ENCODE measurements at regions not wholly inside any gene's neighbourhood (a gene's known extent, or its start where the extent isn't known, plus 50 kb on each side); places are given as distances from the start of the nearest gene placed in this dataset.
"Not testable (repeated sequence)": the region's sequence is repeated elsewhere in the genome, so short reads cannot be mapped to it uniquely, and the experiment has no call there.

DNA sequence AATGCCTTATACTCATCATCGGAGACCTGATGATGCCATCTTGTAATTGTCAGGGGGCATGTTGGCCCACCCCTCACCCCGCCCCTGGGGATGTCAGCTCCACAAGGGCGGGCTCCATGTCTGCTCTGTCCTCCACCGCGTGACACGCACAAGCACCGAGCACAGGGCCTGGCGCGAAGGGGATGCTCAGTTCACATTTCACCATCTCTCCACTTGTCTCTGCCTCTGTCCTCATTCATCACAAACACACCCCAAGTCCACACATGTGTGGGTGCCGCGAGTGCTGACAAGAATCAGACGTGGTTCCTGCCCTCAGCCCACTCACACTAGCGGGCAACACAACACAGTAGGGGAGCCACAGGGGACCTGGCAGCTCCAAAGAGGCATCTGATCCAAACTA, 151.2 kb upstream of the PTPN1 start:
- H3K4me3 ChIP-seq (ENCODE audit: low read depth, poor library complexity, severe bottlenecking), result no peak overlapping the region
- 81 to 95% methylated on average over 13 of the region's 13 CpGs for WGBS, 2 donors
- intact Hi-C loops (cut with DNase I; ENCODE audit: low total_unique reads), result no loop called here

DNA sequence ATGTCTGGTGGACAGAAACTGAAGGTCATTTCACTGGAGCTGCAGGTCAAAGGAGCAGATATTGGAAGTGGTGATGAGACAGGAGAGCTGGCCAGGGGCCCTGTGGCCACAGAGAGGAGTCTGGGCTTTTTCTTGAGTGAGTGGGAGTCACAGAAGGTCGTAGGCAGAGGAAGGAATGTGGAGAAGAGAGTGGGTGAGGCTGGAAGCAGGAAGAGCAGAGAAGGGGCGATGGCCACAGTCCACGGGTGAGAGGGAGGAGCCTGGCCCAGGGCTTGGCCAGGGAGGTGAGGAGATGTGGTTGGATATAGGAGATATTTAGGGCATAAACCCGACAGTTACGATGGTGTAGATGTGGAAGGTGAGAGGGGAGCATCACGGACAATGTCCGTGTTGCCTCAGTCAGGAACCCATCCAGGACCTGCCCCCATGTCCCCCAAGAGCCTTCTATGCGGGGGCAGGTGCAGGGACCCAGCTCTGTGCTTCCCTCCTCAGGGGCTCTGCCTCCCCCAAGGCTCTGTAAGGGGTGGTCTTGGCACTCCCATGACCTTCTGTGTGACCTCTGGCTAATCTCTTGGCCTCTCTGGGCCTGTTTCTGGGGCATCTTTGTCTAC, 150.5 kb upstream of the PTPN1 start:
- intact Hi-C loops (cut with DNase I; ENCODE audit: low total_unique reads), result no loop called here
- no peak for DNase-seq (ENCODE audit: low spot score in 2 of 2)
- no peak for TF ChIP-seq POLR2A (IDR thresholded peaks at IDR 0.05)
- TF ChIP-seq, protein P1, sequence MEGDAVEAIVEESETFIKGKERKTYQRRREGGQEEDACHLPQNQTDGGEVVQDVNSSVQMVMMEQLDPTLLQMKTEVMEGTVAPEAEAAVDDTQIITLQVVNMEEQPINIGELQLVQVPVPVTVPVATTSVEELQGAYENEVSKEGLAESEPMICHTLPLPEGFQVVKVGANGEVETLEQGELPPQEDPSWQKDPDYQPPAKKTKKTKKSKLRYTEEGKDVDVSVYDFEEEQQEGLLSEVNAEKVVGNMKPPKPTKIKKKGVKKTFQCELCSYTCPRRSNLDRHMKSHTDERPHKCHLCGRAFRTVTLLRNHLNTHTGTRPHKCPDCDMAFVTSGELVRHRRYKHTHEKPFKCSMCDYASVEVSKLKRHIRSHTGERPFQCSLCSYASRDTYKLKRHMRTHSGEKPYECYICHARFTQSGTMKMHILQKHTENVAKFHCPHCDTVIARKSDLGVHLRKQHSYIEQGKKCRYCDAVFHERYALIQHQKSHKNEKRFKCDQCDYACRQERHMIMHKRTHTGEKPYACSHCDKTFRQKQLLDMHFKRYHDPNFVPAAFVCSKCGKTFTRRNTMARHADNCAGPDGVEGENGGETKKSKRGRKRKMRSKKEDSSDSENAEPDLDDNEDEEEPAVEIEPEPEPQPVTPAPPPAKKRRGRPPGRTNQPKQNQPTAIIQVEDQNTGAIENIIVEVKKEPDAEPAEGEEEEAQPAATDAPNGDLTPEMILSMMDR (IDR thresholded peaks at IDR 0.05), result no peak
- 69 to 72% methylated on average over 8 of the region's 8 CpGs for WGBS, 2 donors
- H3K4me3 ChIP-seq (ENCODE audit: low read depth, poor library complexity, severe bottlenecking), result no peak overlapping the region

More for the DNA sequence above, 151.2 kb upstream of the PTPN1 start:
- DNase-seq (ENCODE audit: low spot score in 2 of 2), result no peak
- TF ChIP-seq, protein P1 (IDR thresholded peaks at IDR 0.05), result no peak
- no peak for TF ChIP-seq POLR2A (IDR thresholded peaks at IDR 0.05)

DNA sequence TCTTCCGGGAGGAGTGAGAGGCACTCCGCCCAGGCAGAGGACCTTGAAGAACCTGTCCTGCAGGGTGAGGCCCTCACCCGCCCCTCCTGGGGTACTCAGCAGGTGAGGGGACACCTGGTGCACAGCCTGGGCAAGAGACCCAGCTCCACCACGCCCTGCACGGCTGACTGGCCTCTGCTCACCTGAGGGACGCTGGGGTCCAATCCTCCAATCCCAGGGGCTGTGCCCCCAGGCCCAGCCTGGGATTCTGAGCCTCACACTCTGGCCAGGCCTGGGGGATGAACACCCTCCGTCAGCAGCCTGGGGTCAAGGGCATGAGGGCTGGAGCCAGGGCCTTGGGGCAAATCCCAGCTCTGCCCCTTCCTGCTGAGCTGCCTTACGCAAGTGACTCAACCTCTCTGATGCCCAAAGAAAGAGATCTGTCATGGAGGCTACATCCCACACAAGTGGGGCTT, 149.9 kb upstream of the PTPN1 start:
- 54 to 58% methylated on average over 3 to 7 of the region's 8 CpGs for WGBS, 2 donors
- intact Hi-C loops (cut with DNase I; ENCODE audit: low total_unique reads), result no loop called here
- DNase-seq (ENCODE audit: low spot score in 2 of 2), result no peak
- no peak overlapping the region for H3K4me3 ChIP-seq (ENCODE audit: low read depth, poor library complexity, severe bottlenecking)
- TF ChIP-seq, protein P1 (IDR thresholded peaks at IDR 0.05), result no peak
- no peak for TF ChIP-seq POLR2A (IDR thresholded peaks at IDR 0.05)

DNA sequence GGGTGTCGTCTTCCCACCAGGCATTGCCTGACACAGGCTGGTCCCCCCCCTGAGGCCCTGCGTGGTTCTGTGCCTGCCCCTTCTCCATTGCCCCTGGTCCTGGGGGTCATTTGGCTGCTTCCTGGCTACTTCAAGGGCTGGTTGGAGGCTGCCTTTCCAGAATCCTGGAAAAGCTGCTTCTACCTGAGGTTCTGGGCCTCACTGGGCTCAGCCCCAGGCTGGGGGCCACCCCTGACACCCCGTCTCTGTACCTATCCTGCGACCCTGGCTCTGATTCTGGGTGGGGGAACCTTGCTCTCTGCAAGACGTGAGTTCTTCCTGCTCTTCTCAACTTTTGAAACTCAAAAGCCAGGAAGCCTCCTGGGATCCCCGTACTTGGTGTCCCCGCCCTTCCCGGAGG, 149.3 kb upstream of the PTPN1 start:
- 61 to 63% methylated on average over 8 of the region's 8 CpGs for WGBS, 2 donors
- no peak for DNase-seq (ENCODE audit: low spot score in 2 of 2)
- intact Hi-C loops (cut with DNase I; ENCODE audit: low total_unique reads), result no loop called here
- no peak overlapping the region for H3K4me3 ChIP-seq (ENCODE audit: low read depth, poor library complexity, severe bottlenecking)
- TF ChIP-seq, protein P1 (IDR thresholded peaks at IDR 0.05), result no peak

DNA sequence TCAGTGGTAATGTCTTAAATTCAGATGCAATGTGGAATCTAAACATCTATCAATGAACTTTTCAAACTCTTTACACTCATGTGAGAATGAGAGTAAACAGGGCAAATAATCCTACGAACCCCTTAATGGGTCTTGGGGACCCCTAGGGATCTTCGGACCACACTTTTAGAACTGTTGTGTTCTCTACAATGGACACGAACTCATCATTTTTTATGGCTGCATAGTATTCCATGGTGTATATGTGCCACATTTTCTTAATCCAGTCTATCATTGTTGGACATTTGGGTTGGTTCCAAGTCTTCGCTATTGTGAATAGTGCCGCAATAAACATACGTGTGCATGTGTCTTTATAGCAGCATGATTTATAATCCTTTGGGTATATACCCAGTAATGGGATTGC, 148.0 kb upstream of the PTPN1 start:
- intact Hi-C loops (cut with DNase I; ENCODE audit: low total_unique reads); H3K4me3 ChIP-seq (ENCODE audit: low read depth, poor library complexity, severe bottlenecking); DNase-seq (ENCODE audit: low spot score in 2 of 2): not testable (repeated sequence)
- WGBS, 2 donors, result 92 to 95% methylated on average over 6 of the region's 6 CpGs

DNA sequence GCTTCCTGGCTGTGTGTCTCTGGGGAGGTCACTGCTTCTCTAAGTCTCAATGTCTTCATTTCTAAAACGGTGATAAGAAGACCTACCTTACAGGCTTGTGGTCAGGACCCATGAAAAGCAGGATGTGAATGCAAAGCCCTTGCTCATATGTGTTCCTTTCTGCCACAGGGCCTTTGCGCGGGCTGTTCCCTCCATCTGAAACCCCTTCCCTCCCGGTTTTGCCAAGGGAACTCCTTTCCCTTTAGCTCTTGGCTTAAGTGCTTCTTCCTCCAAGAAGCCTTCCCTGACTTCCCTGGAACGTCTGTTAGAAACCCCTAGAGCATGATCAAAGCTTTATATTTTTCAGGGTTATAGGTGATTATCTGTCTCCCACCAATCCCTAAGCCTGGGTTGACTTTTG, 147.2 kb upstream of the PTPN1 start:
- intact Hi-C loops (cut with DNase I; ENCODE audit: low total_unique reads), result no loop called here
- WGBS, 2 donors, result 48 to 52% methylated on average over 5 of the region's 5 CpGs
- DNase-seq (ENCODE audit: low spot score in 2 of 2), result no peak
- no peak overlapping the region for H3K4me3 ChIP-seq (ENCODE audit: low read depth, poor library complexity, severe bottlenecking)
- TF ChIP-seq, protein P1 (IDR thresholded peaks at IDR 0.05), result no peak
- no peak for TF ChIP-seq POLR2A (IDR thresholded peaks at IDR 0.05)

Measured in lower leg skin (tissue), 4 donors.